Suprapubic skin (tissue), 4 donors: ENCODE measurements at regions not wholly inside any gene's neighbourhood (a gene's known extent, or its start where the extent isn't known, plus 50 kb on each side); places are given as distances from the start of the nearest gene placed in this dataset.
"Not testable (repeated sequence)": the region's sequence is repeated elsewhere in the genome, so short reads cannot be mapped to it uniquely, and the experiment has no call there.

ENCODE experiments used
- DNase-seq, 2 donors: peaks; one replicate each; pipeline ENCODE4 v3.0.0-alpha.2; 2019; ENCODE audit warnings: low spot score in 2 of 2
- H3K27ac ChIP-seq: fragments of 200-600 bp; sonication (generic); one replicate; pipeline ENCODE4 v1.5.1; 2019
- H3K27me3 ChIP-seq: fragments of 200-600 bp; sonication (generic); one replicate; pipeline ENCODE4 v1.5.1; 2019
- H3K36me3 ChIP-seq: fragments of 200-600 bp; sonication (generic); one replicate; pipeline ENCODE4 v1.5.1; 2019
- H3K4me1 ChIP-seq: fragments of 200-600 bp; sonication (generic); one replicate; pipeline ENCODE4 v1.5.1; 2019
- H3K4me3 ChIP-seq: fragments of 200-600 bp; sonication (generic); one replicate; pipeline ENCODE4 v1.5.1; 2019; ENCODE audit warnings: mild to moderate bottlenecking
- H3K9me3 ChIP-seq: fragments of 200-600 bp; sonication (generic); one replicate; pipeline ENCODE4 v1.5.1; 2019
- CTCF ChIP-seq, 2 donors: fragments of 200-600 bp in 1 of 2; fragments of 450-650 bp in 1 of 2; sonication (generic) in 1 of 2; IDR thresholded peaks; one replicate each; pipeline ENCODE4 v1.5.1; 2016 to 2019; ENCODE audit warnings: antibody characterized with exemption in 2 of 2, mild to moderate bottlenecking in 1 of 2, moderate library complexity in 1 of 2
- EP300 ChIP-seq: sonication (generic); formaldehyde crosslinking; IDR thresholded peaks from one replicate; pipeline ENCODE4 v1.6.1; 2017; ENCODE audit warnings: antibody characterized with exemption
- POLR2A ChIP-seq, 2 donors: fragments of 450-650 bp; IDR thresholded peaks; one replicate each; pipeline ENCODE4 v1.6.1; 2017; ENCODE audit warnings: antibody characterized with exemption in 2 of 2, mild to moderate bottlenecking in 2 of 2, moderate library complexity in 2 of 2
- POLR2AphosphoS5 ChIP-seq, 3 donors: sonication (generic); formaldehyde crosslinking; IDR thresholded peaks; one replicate each; pipeline ENCODE4 v1.6.1; 2017; ENCODE audit warnings: antibody characterized with exemption in 3 of 3
- WGBS: methylation state at CpG from one replicate; pipeline ENCODE4 v1.1.5; 2018; 5-methylcytosine and 5-hydroxymethylcytosine counted together

- TF ChIP-seq CTCF (IDR thresholded peaks at IDR 0.05) = no peak
- TF ChIP-seq POLR2A (IDR thresholded peaks at IDR 0.05) = no peak
- TF ChIP-seq POLR2AphosphoS5 (IDR thresholded peaks at IDR 0.05) = no peak
- TF ChIP-seq EP300 = no peak
- no peaks in the 10 kb centered on the region for H3K4me1 ChIP-seq
- no peaks in the 10 kb centered on the region for H3K36me3 ChIP-seq
- no peak overlapping the region for H3K4me3 ChIP-seq
- no peaks in the 10 kb centered on the region for H3K27me3 ChIP-seq
- no peak overlapping the region for H3K27ac ChIP-seq
- peaks cover 9% of the 10 kb centered on the region for H3K9me3 ChIP-seq
- DNase-seq = no peak
Observed at GRCh38 chr11:28794405-28794804, 686.2 kb downstream of the METTL15 start.

- H3K9me3 ChIP-seq = peaks cover 9% of the 10 kb centered on the region
- no peaks in the 10 kb centered on the region for H3K36me3 ChIP-seq
- H3K4me1 ChIP-seq = no peaks in the 10 kb centered on the region
- H3K27ac ChIP-seq = no peak overlapping the region
- WGBS = 84% methylated on average over 8 of the region's 8 CpGs
- no peak overlapping the region for H3K4me3 ChIP-seq
- H3K27me3 ChIP-seq = no peaks in the 10 kb centered on the region
- DNase-seq = no peak
- TF ChIP-seq POLR2A (IDR thresholded peaks at IDR 0.05) (no peak), CTCF (IDR thresholded peaks at IDR 0.05) (no peak), EP300 (no peak), POLR2AphosphoS5 (IDR thresholded peaks at IDR 0.05) (no peak)
Observed at GRCh38 chr11:28793282-28793738, 685.1 kb downstream of the METTL15 start.

- Histone ChIP-seq H3K9me3 (peaks cover 9% of the 10 kb centered on the region), H3K4me1 (no peaks in the 10 kb centered on the region), H3K27me3 (no peaks in the 10 kb centered on the region), H3K4me3 (no peak overlapping the region), H3K36me3 (no peaks in the 10 kb centered on the region), H3K27ac (no peak overlapping the region)
- TF ChIP-seq CTCF (IDR thresholded peaks at IDR 0.05) (no peak), POLR2AphosphoS5 (IDR thresholded peaks at IDR 0.05) (no peak), POLR2A (IDR thresholded peaks at IDR 0.05) (no peak), EP300 (no peak)
- WGBS = 14% methylated on average over 1 of the region's 2 CpGs
- DNase-seq = no peak
Observed at GRCh38 chr11:28792856-28793255, 684.7 kb downstream of the METTL15 start.

GRCh38 chr11:28787897-28788296 lies 679.7 kb downstream of the METTL15 start:
- peaks cover 16% of the 10 kb centered on the region for H3K9me3 ChIP-seq
- not testable (repeated sequence) for DNase-seq, H3K27ac ChIP-seq, H3K36me3 ChIP-seq, H3K27me3 ChIP-seq, H3K4me3 ChIP-seq, H3K4me1 ChIP-seq
- WGBS = 77% methylated on average over 2 of the region's 2 CpGs

- WGBS = 79% methylated on average over 6 of the region's 6 CpGs
- TF ChIP-seq POLR2AphosphoS5 (IDR thresholded peaks at IDR 0.05) = no peak
- TF ChIP-seq CTCF (IDR thresholded peaks at IDR 0.05) = no peak
- TF ChIP-seq POLR2A (IDR thresholded peaks at IDR 0.05) = no peak
- TF ChIP-seq EP300 = no peak
- no peak for DNase-seq
- H3K36me3 ChIP-seq = no peaks in the 10 kb centered on the region
- H3K27me3 ChIP-seq = no peaks in the 10 kb centered on the region
- H3K27ac ChIP-seq = no peak overlapping the region
- no peak overlapping the region for H3K4me3 ChIP-seq
- H3K4me1 ChIP-seq = no peaks in the 10 kb centered on the region
- peaks cover 6% of the 10 kb centered on the region for H3K9me3 ChIP-seq
Observed at GRCh38 chr11:28777126-28777525, 668.9 kb downstream of the METTL15 start.

- Histone ChIP-seq H3K4me3 (no peak overlapping the region), H3K36me3 (no peaks in the 10 kb centered on the region), H3K27me3 (no peaks in the 10 kb centered on the region), H3K9me3 (peaks cover 10% of the 10 kb centered on the region), H3K4me1 (no peaks in the 10 kb centered on the region), H3K27ac (no peak overlapping the region)
- no peak for TF ChIP-seq EP300
- TF ChIP-seq CTCF (IDR thresholded peaks at IDR 0.05) = no peak
- no peak for TF ChIP-seq POLR2AphosphoS5 (IDR thresholded peaks at IDR 0.05)
- TF ChIP-seq POLR2A (IDR thresholded peaks at IDR 0.05) = no peak
- no peak for DNase-seq
- WGBS = 71% methylated on average over 1 of the region's 1 CpG
Observed at GRCh38 chr11:28773606-28774005, 665.4 kb downstream of the METTL15 start.
